ENCODE measurements at regions not wholly inside any gene's neighbourhood (a gene's known extent, or its start where the extent isn't known, plus 50 kb on each side); places are given as distances from the start of the nearest gene placed in this dataset.

DNA sequence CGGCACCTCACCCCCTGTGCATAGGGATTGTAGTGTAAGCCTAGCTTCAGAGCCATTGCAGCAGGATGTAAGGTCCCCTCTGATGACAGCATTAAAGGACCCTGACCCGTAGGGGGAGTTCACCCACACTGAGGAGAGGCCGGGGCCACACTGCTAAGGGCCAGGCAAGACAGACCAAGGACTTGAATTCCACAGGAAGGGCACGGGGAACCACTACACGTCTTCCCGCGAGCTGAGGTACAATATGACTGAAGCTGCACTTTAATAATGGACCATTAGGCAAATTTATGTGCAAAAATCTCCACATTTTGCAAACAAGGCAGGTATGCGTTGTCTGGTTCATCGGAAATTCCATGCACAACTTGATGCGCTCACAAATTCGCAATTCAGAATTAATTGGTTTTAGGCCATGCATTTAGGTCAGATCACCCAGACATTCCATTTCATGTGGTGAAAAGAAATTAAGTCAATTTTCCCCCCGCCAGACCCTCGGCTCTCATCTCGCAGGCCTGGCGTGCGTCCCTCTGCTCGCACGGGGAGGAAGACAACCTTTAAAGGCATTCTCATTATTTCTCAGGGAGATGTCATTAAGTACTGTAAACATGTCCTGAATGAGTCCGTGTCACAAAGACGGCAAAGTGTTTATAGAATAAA is 111.8 kb downstream of the FOXA2 start:
- no peak for DNase-seq (ENCODE audit: low spot score)
- intact Hi-C loops (cut with DNase I): no loop called here

DNA sequence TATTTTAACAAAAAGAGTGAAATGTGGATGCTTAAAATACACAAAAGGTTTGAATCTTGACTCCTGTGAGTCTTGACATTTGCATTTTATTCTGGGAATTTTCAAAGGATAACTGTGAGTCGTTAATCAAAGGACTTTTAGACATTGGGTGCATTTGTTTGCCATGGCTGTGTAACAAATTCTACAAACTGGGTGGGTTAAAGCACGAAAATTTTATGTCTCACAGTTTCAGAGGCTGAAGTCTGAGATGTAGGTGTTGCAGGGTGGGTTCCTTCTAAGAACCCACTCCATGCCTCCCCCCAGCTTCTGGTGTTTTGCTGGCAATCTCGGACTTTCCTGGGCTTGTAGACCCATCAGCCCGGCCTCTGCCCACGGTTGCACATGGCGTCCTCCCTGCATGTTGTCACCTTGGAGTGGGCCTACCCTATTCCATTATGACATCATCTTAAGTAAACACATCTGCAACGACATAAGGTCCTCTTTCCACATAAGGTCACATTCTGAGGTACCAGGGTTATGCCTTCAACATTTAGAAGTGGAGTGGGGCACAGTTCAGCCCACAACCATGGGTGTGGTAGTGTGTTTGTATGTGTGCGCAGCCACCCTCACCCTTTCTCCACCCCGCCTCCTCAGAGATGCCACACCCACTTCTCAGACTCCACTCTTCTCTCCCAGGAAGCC is 113.1 kb downstream of the FOXA2 start:
- DNase-seq (ENCODE audit: low spot score): no peak
- intact Hi-C loops (cut with DNase I): no loop called here

DNA sequence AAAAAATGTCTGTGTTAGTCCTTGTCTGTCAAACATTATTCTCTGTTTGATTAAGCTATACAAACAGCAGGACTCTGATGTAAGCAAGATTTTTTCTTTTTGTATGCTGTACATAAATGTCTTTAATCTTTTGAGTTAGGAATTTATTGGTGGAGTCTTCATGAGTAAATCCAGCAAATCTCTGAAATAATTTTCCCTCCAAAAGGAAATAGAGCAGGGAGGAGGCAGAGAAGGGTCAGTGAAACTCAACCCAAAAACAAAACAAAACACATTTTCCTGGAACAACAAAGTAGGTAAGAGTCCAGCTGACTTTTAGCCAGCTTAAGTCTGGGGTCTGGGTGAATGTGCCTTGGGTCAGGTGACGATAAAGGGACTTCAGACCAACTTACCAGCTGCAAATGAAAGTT is 113.7 kb downstream of the FOXA2 start:
- DNase-seq (ENCODE audit: low spot score): no peak
- intact Hi-C loops (cut with DNase I): no loop called here

DNA sequence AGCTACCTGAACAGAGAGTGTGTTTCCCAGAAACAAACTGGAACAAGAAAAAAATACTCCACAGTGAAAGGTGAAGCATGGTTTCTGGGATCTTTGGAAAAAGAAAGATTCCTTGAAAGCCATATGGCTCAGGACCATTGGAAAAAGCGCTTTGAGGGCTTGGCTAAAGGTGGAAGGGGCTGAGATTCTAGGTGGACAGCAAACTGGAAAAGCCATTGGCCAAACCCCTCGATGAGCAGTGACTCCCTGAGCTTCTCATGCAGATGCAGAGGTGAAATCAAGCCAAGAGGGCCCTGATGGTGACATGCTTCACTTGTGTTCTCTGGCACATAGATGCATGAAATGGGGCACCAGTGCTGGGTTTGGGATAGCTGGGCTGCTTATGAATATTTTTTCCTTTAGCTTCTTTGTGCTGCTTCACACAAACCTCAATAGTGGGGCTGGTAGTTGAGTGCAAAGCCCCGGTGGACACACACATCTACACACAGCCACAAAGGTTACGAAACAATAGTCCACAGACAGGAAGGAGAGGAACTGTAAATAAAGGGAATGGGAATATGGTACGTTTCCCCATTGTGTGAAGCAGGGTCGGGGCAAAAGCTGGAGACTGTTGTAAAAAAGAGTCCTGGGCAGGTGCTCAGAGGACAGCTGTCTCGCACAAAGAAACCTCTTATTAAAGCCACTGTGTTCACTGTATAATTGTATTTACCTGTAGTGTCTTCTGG is 117.8 kb downstream of the FOXA2 start:
- intact Hi-C loops (cut with DNase I): no loop called here
- DNase-seq (ENCODE audit: low spot score): no peak

DNA sequence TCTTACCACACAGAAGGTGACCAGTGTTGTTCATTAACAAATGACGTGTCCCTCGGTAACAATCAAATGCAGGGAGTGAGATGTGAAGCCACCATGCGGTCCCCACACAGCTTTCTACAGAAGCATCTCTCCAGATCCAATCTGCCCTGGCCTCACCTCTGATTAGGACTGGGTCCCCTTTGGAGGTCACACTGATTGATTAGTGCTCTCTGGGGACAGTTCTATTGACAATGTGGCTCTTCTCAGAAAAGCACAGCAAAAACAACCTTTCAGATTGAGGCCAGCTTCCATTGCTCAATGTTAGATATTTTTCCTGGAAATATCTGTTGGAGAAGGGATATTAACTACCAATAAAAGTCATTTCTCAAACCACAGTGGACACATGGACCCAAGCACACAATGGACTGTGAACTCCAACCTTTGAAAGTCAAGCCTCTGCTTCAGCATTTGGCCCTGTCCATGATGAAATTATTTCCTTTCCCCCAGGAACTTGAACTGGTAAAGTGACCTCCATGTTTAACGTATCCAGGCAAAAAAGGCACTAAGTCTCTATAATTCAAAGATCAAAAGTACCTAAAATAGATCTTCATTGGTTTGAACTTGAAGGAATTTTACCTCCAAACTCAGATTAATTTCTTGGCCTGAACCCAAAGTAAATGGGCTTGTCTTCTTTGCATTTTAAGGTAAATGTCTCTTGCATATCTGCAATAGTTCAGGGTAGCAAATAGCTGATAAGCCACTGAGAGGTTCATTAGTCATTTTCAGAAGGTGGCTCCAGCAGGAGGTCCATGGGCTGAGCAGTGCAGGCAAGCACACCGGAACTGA is 118.5 kb downstream of the FOXA2 start:
- no peak for DNase-seq (ENCODE audit: low spot score)
- intact Hi-C loops (cut with DNase I): no loop called here

DNA sequence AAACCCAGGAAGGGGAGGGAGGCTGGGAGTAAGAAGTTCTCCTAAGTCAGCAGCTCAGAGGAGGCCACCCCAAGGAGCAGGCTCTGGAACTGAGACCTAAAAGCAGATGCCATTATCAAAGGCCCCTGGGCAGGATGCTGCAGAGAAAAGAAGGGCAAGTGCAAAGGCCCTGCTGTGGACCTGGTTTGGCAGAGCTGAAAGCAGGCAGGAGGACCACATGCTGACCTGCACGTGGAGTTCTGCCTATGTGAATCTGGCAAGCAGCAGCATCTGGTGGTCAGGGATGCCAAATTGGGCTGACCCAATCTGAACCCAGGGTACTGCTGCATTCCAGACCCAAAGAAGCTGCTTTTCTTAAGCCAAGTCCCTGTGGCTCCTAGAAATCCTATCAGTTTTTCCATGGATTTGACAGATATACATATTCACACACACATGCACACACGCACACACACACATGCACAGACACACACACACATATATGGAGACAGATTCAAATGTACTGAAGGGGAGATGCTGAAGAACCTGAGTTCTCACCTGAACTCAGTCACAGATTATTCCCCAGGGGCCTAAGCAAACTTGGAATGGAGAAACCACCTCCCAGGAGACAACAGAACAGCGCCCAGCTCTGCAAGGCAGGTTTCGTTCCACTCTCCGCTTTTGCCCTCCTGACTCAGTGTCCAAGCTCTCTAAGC is 119.9 kb downstream of the FOXA2 start:
- DNase-seq (ENCODE audit: low spot score): no peak

DNA sequence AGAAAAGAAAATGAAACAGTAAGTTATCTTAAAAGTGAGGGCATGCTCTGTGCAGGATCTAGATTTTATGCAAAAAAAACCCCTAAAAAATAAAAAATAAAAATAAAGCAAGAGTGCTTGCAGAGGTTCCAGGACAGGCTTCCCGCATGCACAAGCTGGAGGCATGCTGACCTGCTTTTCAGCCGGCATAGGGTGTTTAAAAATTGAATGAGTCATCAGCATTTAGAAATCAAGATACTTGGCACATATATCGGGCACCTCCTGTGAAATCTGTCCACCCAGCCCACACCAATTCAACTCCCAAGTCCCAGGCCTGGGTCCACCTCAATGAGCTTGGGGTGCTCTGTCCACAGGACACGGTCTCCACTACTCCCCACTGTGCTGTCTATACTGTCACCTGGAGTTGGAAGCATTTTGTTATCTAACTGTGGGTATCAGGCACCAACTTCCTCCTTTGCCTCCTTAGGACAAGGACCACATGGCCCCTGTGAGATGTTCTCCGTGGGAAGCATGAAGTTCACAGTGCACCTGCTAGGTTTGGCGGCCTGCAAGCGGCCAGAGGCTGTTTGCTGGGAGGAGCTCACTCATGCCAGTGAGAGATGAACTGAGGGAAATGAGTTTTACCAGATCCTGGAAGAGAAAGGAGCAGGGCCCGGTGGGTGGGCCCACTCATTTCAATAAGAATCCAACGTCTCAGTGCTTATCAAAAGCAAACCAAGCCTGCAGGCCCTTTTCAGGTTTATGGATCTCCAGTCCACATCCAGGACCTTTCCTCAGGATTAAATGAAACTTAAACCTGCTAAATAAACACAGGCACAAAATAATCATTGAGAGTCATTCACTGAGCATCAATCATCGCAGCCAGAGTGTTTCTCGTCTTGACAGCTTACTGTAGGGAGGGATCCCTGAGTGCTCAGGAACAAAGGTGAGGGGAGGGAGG is 121.1 kb downstream of the FOXA2 start:
- intact Hi-C loops (cut with DNase I): no loop called here
- DNase-seq (ENCODE audit: low spot score): no peak

More for the DNA sequence above, 119.9 kb downstream of the FOXA2 start:
- intact Hi-C loops (cut with DNase I): no loop called here

DNA sequence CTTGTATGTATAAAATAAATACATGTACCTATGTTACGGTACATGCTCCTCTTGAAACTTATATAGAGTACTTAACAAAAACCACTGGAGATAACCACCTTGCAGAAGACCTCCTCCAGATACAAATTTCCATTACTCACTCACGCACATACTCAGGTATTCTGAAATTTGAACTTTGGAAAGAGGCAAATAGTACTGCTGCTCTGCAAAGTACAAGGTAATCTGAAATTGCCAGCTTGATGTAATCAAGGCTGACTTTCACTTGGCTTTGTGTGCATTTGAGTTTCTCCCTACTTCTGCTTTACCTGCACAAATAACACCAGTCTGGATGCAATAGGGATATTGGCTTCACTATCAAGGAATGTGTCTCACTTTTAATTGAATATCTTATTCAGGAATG is 123.6 kb downstream of the FOXA2 start:
- intact Hi-C loops (cut with DNase I): no loop called here
- DNase-seq (ENCODE audit: low spot score): no peak

DNA sequence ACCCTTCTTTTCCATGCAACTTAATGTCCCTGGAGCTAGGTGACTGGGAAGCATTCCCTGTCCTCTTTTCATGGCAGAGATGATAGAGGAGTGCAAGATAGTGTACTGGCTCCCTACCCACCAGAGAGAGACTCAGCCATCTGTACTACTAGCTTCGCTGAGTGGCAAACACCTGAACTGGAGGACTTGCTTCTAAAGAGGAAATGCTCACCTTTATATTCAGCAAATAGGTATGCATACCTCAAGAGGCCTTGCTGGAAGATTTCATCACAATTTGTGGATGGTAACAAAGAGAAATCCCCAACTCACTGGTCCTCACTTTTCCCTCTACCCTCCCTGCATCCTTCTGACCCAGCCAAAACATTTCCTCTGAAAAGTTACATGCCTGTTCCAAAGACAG is 124.1 kb downstream of the FOXA2 start:
- DNase-seq (ENCODE audit: low spot score): no peak
- intact Hi-C loops (cut with DNase I): no loop called here

DNA sequence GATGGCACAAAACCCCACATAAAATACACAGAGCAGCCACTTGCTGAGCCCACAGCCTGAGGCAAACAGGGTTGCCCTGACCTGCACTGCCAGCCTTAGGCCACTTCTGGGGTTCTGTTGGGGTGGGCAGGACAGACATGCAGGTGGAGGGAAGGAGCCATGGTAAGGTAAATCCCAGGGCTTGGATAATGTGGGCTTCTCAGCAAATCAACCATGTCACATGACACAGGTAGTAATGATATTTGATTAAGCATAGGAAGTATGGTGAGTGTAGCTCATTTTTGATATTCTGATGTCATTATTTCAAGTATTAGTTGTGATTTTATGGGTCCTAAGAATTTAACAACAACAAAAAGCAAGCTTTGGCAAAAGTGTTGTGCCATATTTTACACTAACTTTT is 124.6 kb downstream of the FOXA2 start:
- no peak for DNase-seq (ENCODE audit: low spot score)
- intact Hi-C loops (cut with DNase I): no loop called here

DNA sequence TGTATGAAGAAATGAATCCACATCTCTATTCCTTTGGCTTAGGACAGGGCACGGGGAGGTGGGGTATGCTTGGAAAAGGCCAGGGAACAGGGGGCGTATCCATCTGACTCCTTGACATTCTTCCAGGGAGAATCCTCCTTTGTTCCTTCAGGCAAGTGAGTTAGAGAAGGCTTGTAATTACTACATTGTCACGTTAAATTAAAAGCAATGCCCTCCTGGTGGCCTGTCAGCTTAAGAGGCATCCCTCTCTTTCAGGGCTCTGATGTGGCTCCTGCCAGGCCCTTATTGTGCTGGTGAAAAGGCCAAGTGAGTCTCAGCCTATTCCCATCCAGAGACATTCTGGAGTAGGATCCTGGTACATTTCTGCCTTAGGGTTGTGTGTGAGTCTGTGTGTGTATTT is 128.3 kb downstream of the FOXA2 start:
- DNase-seq (ENCODE audit: low spot score): no peak
- intact Hi-C loops (cut with DNase I): no loop called here

DNA sequence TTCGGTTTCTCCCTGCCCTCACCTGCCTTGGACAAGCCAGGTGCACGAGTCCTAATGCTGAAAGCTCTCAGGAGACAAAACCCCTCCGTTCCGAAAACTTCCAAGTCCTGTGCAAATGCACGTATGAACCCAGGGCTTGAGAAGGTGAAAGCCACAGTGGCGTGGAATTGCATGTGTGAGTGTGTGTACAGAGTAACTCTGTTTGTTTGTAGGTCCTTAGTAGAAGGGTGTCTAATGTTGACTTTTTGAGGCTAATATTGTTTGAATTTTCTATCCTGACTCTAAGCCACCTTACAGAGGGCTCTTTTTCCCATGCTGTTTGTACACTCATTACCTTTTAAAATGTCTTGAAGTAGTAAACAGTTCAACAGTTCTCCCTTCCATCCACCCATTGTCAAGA is 129.1 kb downstream of the FOXA2 start:
- DNase-seq (ENCODE audit: low spot score): no peak
- intact Hi-C loops (cut with DNase I): no loop called here

DNA sequence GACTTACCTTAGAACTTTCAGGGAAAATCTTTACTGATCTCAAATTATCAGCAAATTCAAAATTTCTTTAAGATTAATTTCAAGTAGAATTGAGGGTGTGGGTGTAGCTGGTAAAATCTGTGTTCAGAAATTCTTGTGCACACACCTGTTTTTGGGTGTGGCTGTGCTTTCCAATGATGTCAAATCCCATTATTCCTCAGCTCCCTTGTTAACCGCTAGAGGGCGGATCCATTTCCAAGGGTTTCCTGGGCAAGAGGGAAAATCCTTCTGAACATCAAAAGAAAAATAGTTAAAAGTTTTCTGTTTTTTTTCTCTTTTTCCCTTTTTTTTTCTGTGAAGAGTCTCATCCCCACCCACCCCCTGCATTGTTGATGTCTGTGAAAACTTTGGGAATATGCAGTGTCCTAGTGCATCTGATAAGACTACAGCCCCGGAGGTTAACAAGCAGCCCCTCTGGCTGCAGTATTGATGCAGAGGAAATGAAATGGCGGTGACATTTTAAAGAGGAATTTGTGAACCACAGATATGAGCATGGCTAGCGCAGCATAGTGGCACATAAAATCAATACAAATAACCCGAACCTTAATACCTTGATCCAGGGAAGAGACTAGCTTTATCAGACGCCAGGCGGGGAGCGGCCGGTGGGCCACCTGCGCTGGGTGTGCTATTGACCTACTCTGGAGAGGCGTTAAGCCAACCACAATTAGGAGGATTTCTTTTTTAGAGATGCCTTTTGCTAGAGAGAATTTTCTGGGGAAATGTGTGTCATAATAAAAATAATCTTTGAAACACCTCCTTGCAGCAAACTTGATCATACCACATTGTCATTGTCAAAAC is 130.9 kb downstream of the FOXA2 start:
- DNase-seq (ENCODE audit: low spot score): no peak
- intact Hi-C loops (cut with DNase I): loop anchor here (5.0 kb wide), 1 partner anchor 229 kb away; no protein-coding TSS in a partner anchor

DNA sequence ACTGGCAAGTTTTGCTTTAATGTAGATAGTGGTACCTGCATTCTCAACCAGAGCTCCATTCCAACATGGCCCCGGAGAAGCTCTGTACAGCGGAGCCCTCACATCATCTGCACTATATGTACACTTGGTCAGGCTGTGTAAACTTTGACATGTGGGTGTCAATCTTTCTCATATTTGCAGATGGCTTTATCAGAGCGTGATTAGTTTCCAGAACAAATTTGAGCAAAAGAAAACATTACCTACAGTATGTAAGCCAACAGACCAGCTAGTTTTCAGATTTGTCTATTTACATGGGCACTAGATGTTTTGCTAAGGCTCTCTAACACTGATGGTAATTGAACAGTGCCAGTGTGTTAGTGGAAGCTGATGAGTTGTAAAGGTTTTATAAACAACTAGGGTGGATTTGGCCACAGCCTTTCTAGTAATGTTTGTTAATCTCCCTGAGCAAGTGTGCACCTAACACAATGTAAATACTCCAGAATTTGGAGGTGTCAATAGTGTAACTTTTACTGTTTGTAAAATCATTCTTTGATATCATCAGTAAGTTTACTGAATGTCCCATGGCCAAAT is 131.8 kb downstream of the FOXA2 start:
- DNase-seq (ENCODE audit: low spot score): no peak
- intact Hi-C loops (cut with DNase I): loop anchor here (5.0 kb wide), 1 partner anchor 230 kb away; no protein-coding TSS in a partner anchor

DNA sequence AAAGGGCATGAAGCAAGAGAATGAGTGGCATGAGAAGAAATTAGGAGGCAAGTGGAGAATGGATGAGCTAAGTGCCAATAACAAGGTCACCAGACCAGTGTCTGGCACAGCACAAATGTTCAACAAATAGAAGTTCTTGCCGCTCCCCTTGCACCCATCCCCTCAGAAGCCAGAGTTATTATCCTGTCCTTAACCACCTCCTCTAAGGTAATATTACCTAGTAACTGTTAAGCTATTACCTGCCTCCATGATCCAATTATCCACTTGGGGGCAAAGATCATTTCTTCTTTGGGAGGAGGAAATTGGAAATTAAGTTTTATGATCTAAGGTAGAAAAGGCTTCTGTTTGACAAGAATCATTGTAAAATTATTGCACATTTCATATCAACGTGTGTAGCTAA is 133.8 kb downstream of the FOXA2 start:
- intact Hi-C loops (cut with DNase I): loop anchor here (2.0 to 5.0 kb wide), 2 partner anchors 60 to 232 kb away; no protein-coding TSS in a partner anchor
- no peak for DNase-seq (ENCODE audit: low spot score)

DNA sequence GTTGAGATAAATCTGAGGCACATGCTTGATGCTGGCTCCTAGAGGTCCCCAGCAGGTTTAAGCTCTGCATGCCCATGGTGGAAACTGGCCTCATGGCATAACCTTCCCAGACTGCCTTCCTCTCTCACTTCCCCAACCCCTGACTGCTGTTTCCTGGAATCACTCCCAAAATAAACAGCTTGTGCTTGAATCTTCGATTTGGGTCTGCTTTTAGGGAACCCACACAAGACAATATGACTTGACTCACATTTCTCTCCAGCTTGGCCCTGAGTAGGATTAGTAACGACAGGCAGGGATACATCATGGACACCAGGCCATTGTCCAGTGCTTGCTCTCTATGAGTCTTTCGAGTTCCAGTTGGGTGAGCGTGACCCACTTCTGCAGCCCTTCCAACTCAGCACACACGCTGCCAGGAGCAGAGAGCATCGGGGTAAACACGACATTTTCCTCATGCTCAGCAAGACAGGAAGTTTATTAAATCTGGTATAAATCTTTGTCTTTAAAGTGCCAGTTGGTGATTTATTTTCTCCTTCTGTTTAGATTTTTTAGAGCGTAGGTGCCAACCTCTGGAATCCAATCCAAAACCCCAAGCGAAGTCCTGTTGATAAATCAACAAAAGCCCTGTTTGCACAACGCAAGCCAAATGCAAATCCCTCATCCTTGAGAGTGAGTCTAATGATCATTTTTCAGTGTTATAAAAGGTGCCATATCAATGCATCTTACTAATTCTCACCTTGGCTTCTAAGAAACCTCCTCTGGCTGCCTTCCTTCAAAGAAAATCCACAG is 135.0 kb downstream of the FOXA2 start:
- intact Hi-C loops (cut with DNase I): no loop called here
- DNase-seq (ENCODE audit: low spot score): no peak

DNA sequence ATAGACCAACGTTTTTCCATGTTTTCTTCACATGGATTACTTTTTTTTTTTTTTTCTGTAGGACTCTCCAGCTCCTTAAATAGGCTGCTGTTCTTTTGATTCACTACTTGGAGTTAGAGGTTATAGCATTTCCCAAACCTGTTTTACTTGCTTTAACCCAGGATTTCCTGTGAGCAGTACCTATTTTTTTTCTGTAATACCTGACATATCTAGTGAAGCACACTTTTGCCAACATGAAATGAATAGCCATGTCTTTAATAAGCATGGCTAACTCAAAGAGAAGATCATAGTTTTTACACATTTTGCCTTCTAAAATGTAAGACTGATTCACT is 137.0 kb downstream of the FOXA2 start:
- no peak for DNase-seq (ENCODE audit: low spot score)

More for the DNA sequence above, 137.0 kb downstream of the FOXA2 start:
- intact Hi-C loops (cut with DNase I): no loop called here
